Pons (tissue), 1 donor: ENCODE measurements at regions not wholly inside any gene's neighbourhood (a gene's known extent, or its start where the extent isn't known, plus 50 kb on each side); places are given as distances from the start of the nearest gene placed in this dataset.

Source experiments
- DNase-seq: peaks from one replicate; pipeline ENCODE4 v3.0.0-alpha.2; 2016; ENCODE audit warnings: low spot score

DNA sequence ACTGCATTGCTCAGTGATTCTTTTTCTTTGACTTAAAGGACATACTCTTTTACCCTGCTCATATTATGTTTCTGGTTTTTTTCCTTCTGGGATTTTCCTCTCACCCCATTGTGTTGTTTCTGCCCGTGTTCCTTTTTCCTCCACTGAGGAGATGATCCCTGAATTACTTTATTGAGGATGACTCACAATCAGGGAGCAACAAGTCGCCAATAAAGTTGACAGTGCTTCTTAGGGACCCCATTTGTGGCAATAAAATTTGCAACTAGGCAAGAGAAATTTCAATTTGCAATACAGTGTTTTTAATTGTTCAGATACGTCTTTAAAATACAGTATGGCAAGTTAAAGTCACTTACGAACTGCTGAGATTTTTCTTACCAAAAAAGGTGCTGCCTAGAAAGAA lies 217.9 kb downstream of the SOX4 start:
- DNase-seq = no peak

GRCh38 chr6:21816231-21816630 lies 222.7 kb downstream of the SOX4 start:
- DNase-seq = no peak

DNA sequence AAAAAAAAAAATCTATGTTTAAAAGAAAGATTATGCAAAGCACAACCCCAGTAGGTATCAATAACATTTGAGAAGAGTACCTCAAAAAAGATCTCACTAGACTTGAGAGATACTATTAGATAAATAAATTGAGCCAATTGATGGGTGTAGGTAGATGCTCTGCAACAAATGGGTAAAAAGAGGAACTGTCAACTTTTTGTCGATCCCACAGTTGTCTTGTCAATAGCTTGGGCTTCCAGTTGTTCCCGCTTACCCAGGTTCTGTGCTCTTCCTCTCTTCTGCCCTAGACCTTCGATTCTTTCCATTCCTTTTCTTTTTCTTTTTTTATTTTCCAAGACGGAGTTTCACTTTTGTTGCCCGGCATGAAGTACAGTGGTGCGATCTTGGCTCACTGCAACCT lies 226.9 kb downstream of the SOX4 start:
- no peak for DNase-seq

GRCh38 chr6:21823371-21823770 lies 229.8 kb downstream of the SOX4 start:
- no peak for DNase-seq

DNA sequence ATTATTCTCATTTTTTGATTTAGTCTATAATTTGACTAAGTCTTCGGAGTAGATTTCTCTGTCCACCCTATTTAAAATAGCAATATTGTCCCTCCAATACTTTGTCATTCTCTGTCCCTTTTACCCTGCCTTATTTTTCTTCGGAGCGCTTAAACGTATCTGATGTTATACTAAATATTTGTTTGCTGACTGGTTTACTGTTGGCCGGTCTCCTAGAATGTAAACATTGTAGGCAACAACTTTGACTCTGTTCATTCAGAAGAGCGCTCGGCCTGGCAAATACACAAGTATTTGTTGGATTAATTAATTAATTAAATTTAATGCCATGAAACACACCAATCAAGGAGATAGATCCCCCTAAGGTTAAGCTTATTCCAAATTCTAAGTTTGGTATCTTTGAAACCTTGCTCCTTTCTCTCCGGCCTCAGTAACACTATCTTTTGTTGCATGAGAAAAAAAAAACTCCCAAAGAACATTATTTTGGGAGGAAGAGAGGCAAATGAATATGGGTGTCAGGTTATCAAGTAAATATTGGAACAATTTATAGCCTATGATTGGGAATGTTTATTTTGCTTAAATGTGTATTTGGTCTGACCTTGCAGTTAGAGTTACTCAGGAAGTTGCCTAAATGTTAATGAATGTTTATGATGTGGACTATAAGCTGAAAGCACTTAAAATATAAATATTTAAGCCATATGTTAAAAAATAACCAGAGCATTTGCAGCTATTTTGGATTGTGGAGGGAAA lies 231.1 kb downstream of the SOX4 start:
- no peak for DNase-seq

DNA sequence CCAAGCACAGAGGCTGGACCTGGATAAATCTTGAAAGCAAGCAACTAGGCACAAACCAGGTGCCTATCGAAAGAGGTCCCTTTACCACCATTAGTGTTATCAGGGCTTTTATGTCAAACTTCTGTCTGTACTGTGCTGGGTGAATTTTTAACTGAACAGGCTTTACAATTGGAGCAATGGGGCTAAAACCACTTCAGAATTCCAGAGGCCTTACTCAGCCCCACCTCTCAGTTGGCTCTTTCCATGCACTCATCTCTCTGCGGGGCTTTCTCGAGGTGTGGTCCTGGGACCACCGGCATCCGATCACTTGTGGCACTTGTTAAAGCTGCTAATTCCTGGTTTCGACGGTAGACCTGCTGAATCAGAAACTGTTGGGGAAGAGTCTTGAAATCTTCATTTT lies 232.5 kb downstream of the SOX4 start:
- DNase-seq = no peak

DNA sequence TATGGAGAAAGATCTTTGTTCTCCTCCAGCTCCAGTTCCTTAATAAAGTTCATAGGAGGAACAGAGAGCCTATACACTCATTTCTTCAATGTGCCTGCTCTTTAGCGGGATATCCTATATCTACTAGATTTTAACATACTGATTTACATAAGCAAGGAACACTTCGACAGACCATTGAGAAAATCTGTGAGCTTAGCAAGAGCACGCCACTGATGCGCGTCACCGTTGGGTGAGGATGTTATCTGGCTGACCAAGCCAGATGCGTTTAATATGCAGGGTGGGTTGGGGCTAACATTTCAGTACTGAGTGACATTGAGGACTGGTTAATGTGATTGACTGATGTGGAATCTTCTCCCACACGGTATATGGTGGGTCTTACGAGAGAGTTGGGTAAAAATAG lies 233.4 kb downstream of the SOX4 start:
- no peak for DNase-seq

GRCh38 chr6:21827425-21828202 lies 234.1 kb downstream of the SOX4 start:
- no peak for DNase-seq

- no peak for DNase-seq
Observed at GRCh38 chr6:21828704-21829103, 235.2 kb downstream of the SOX4 start.

DNA sequence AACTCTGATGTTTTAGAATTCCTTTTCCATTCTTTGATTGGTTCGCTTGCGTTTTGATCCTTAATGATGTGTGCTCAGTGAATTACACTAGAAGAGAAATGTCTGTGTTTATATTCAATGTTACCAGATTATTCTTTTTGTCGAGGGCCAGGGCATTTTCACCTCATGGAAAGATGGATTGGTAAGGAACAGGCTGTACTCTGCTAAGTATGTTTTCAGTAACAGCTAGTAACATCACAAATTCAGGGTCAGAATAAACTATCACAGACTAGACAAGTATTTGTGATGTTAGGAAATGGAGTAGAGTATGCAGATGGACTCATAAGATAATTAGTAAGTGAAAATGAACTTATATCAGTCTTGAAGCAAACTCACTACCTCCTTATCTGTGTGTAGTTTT lies 235.6 kb downstream of the SOX4 start:
- DNase-seq = no peak

- DNase-seq = no peak
Observed at GRCh38 chr6:21831521-21832291, 238.2 kb downstream of the SOX4 start.

DNA sequence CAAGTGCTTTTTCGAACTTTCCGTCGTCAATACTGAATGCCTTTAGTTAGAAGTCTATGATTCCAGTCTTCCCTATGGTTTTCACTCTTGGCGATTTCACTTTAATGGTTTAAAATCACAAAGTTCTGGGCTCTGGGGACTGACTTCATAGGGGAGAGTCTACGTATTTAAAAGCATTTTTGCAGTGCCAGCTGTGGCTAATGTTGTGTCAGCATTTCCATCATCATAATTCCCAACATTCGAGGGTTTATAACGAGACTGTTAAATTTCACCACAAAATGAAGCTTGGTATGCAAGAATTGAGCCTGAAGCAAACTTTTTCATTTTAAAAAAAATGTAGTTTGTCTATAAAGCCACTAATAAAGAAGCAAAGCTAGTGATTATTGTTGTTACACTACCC lies 242.7 kb downstream of the SOX4 start:
- DNase-seq = no peak

DNA sequence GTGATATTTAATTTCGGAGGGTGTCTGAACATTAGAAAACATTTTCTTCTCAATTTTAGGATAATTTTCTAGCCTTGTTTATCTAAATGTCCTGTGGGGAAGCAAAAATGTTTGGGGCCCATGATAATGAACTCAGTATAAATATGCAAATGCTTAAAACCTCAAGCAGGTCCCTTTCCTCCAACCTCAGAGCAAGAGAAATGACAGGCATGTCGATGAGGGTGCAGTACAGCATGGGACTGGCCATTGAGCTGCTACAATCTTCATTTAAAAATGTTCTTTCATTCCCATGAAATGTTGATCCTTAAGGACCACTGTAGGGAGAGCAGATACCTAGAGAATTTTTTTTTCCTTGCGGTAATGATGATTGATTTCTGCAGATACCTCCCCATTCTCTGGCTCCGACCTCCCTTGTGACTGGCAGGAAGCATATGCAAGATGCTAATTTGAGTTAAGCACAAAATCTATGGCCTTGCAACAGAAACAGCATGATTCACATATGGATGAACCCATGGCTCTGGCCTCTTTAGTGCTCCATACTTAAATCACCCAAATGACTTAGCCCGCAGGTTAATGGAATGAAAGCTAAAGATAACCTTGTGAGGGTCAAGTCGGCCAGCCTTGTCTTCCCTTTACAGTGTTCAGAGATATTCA lies 243.3 kb downstream of the SOX4 start:
- no peak for DNase-seq

- no peak for DNase-seq
Observed at GRCh38 chr6:21840428-21840827, 246.9 kb downstream of the SOX4 start.

- DNase-seq = no peak
Observed at GRCh38 chr6:21842875-21843645, 249.5 kb downstream of the SOX4 start.

GRCh38 chr6:21844120-21844917 lies 250.8 kb downstream of the SOX4 start:
- no peak for DNase-seq

GRCh38 chr6:21845018-21845417 lies 251.5 kb downstream of the SOX4 start:
- DNase-seq = peak; percentile 56

GRCh38 chr6:21845439-21846140 lies 252.0 kb downstream of the SOX4 start:
- DNase-seq = no peak

- no peak for DNase-seq
Observed at GRCh38 chr6:21846541-21847451, 253.2 kb downstream of the SOX4 start.
